ENCODE measurements at regions not wholly inside any gene's neighbourhood (a gene's known extent, or its start where the extent isn't known, plus 50 kb on each side); places are given as distances from the start of the nearest gene placed in this dataset.

DNA sequence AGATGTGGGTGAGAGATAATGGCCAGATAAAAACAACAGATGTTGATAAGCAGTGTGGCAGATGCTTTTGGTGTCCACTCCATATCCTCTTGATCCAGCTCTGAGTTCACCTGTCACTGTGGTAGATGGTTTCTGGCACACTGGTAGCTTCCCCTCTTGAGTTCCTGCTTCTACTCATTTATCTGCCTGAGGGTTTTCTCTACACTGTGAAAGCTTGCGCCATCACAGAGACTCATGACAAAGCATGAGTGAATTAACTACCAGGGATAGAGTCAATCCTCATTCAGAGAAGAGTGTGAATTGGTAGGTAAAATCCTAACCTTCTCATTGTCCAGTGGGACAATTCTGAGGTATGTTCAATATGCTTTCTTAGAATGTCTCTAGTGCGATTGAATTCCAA is 50.0 kb upstream of the ARHGEF26 start:
- TF ChIP-seq EP300 (IDR thresholded peaks at IDR 0.05): no peak
- no peak for TF ChIP-seq POLR2AphosphoS5 (IDR thresholded peaks at IDR 0.05)
- TF ChIP-seq, protein P1, sequence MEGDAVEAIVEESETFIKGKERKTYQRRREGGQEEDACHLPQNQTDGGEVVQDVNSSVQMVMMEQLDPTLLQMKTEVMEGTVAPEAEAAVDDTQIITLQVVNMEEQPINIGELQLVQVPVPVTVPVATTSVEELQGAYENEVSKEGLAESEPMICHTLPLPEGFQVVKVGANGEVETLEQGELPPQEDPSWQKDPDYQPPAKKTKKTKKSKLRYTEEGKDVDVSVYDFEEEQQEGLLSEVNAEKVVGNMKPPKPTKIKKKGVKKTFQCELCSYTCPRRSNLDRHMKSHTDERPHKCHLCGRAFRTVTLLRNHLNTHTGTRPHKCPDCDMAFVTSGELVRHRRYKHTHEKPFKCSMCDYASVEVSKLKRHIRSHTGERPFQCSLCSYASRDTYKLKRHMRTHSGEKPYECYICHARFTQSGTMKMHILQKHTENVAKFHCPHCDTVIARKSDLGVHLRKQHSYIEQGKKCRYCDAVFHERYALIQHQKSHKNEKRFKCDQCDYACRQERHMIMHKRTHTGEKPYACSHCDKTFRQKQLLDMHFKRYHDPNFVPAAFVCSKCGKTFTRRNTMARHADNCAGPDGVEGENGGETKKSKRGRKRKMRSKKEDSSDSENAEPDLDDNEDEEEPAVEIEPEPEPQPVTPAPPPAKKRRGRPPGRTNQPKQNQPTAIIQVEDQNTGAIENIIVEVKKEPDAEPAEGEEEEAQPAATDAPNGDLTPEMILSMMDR (IDR thresholded peaks at IDR 0.05): no peak

All from esophagus muscularis mucosa (tissue), 4 donors.